ENCODE measurements at regions not wholly inside any gene's neighbourhood (a gene's known extent, or its start where the extent isn't known, plus 50 kb on each side); places are given as distances from the start of the nearest gene placed in this dataset.

GRCh38 chr18:65487569-65487968 is 263.2 kb upstream of the CDH7 start:
- no peak overlapping the region for H3K9ac ChIP-seq (ENCODE audit: low read length)
- no peak for TF ChIP-seq EZH2 (IDR thresholded peaks at IDR 0.05; ENCODE audit: borderline replicate concordance, insufficient read depth, low read length, poor library complexity, severe bottlenecking)
- TF ChIP-seq SMC3 (conservative IDR thresholded peaks at IDR 0.05; ENCODE audit: poor library complexity) = no peak
- TF ChIP-seq MXI1 (conservative IDR thresholded peaks at IDR 0.05; ENCODE audit: poor library complexity, severe bottlenecking) = no peak
- no peak for TF ChIP-seq TAF1 (IDR thresholded peaks at IDR 0.05; ENCODE audit: low read depth)
- TF ChIP-seq, protein P1, sequence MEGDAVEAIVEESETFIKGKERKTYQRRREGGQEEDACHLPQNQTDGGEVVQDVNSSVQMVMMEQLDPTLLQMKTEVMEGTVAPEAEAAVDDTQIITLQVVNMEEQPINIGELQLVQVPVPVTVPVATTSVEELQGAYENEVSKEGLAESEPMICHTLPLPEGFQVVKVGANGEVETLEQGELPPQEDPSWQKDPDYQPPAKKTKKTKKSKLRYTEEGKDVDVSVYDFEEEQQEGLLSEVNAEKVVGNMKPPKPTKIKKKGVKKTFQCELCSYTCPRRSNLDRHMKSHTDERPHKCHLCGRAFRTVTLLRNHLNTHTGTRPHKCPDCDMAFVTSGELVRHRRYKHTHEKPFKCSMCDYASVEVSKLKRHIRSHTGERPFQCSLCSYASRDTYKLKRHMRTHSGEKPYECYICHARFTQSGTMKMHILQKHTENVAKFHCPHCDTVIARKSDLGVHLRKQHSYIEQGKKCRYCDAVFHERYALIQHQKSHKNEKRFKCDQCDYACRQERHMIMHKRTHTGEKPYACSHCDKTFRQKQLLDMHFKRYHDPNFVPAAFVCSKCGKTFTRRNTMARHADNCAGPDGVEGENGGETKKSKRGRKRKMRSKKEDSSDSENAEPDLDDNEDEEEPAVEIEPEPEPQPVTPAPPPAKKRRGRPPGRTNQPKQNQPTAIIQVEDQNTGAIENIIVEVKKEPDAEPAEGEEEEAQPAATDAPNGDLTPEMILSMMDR (IDR thresholded peaks at IDR 0.05; ENCODE audit: poor library complexity, severe bottlenecking) = no peak
- no peak for TF ChIP-seq POLR2AphosphoS5 (IDR thresholded peaks at IDR 0.05)
- TF ChIP-seq EP300 (conservative IDR thresholded peaks at IDR 0.05; ENCODE audit: poor library complexity, severe bottlenecking) = no peak
- TF ChIP-seq RAD21 (conservative IDR thresholded peaks at IDR 0.05) = no peak
- no peak for TF ChIP-seq REST (IDR thresholded peaks at IDR 0.05; ENCODE audit: borderline replicate concordance)
- no peaks in the 10 kb centered on the region for H3K9me3 ChIP-seq (ENCODE audit: low read length)
- H3K4me3 ChIP-seq (ENCODE audit: low read length) = no peak overlapping the region
- no peaks in the 10 kb centered on the region for H3F3A ChIP-seq (ENCODE audit: insufficient read depth, low read length, poor library complexity, severe bottlenecking)
- H3K9me2 ChIP-seq (ENCODE audit: insufficient read depth, low read length) = no peaks in the 10 kb centered on the region
- no peaks in the 10 kb centered on the region for H4K20me1 ChIP-seq (ENCODE audit: insufficient read depth)
- H3K79me2 ChIP-seq (replicated peaks; ENCODE audit: insufficient read depth, low read length) = no peaks in the 10 kb centered on the region
- H3K4me2 ChIP-seq (ENCODE audit: low read length) = no peak overlapping the region
- H3K27me3 ChIP-seq (ENCODE audit: insufficient read depth, low read depth, low read length) = no peaks in the 10 kb centered on the region
- no peaks in the 10 kb centered on the region for H3K36me3 ChIP-seq (ENCODE audit: insufficient read depth, low read length)
- no peak overlapping the region for H3K27ac ChIP-seq (ENCODE audit: low read length)
- H2AFZ ChIP-seq (ENCODE audit: low read depth, low read length) = no peak overlapping the region

DNA sequence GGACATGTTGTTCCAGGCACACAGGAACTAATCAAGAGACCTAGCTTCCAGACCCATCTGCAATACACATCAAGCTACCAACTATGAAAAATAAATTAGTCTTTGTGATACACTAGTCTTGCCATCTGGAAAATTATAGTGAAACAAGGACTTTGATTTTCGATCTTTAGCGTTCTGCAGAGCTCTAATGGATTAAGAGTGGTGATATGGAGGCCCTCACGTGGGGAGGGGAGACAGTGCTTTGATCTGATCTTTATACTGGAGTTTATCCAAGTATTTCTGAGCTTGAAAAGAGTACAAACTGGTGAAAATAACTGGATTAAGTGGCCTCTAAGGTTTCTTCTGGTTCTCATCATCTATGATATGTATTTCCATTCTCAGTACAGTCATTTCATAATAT is 273.4 kb upstream of the CDH7 start:
- Histone ChIP-seq H3K9ac (ENCODE audit: low read length) (no peak overlapping the region), H2AFZ (ENCODE audit: low read depth, low read length) (no peak overlapping the region), H3K36me3 (ENCODE audit: insufficient read depth, low read length) (no peaks in the 10 kb centered on the region), H3K9me2 (ENCODE audit: insufficient read depth, low read length) (no peaks in the 10 kb centered on the region), H3K9me3 (ENCODE audit: low read length) (no peaks in the 10 kb centered on the region), H3K79me2 (replicated peaks; ENCODE audit: insufficient read depth, low read length) (no peaks in the 10 kb centered on the region), H3K27me3 (ENCODE audit: insufficient read depth, low read depth, low read length) (no peaks in the 10 kb centered on the region), H4K20me1 (ENCODE audit: insufficient read depth) (no peaks in the 10 kb centered on the region), H3K4me3 (ENCODE audit: low read length) (no peak overlapping the region), H3F3A (ENCODE audit: insufficient read depth, low read length, poor library complexity, severe bottlenecking) (no peaks in the 10 kb centered on the region), H3K4me2 (ENCODE audit: low read length) (no peak overlapping the region), H3K27ac (ENCODE audit: low read length) (no peak overlapping the region)
- TF ChIP-seq POLR2AphosphoS5 (IDR thresholded peaks at IDR 0.05) (no peak), REST (IDR thresholded peaks at IDR 0.05; ENCODE audit: borderline replicate concordance) (no peak), MXI1 (conservative IDR thresholded peaks at IDR 0.05; ENCODE audit: poor library complexity, severe bottlenecking) (no peak)

Measured in neural cell (in vitro differentiated cells).